GM12874 (cell line): ENCODE measurements at regions not wholly inside any gene's neighbourhood (a gene's known extent, or its start where the extent isn't known, plus 50 kb on each side); places are given as distances from the start of the nearest gene placed in this dataset.

Experiments used
- CTCF ChIP-seq: IDR thresholded peaks from 2 replicates; pipeline ENCODE4 v1.5.1; 2011; ENCODE audit warnings: low read depth, mild to moderate bottlenecking, control low read depth, low read length, moderate library complexity; ENCODE audit not compliant: insufficient read depth

- no peak for TF ChIP-seq CTCF
Measured at GRCh38 chr22:27671413-27671935, 130.1 kb downstream of the MN1 start.

- no peak for TF ChIP-seq CTCF
Measured at GRCh38 chr22:27672721-27673418, 128.7 kb downstream of the MN1 start.

GRCh38 chr22:27673839-27674238 is 127.7 kb downstream of the MN1 start:
- no peak for TF ChIP-seq CTCF

GRCh38 chr22:27674261-27674923 is 127.2 kb downstream of the MN1 start:
- no peak for TF ChIP-seq CTCF

GRCh38 chr22:27676545-27677213 is 124.9 kb downstream of the MN1 start:
- TF ChIP-seq CTCF, result no peak

GRCh38 chr22:27677905-27678458 is 123.6 kb downstream of the MN1 start:
- no peak for TF ChIP-seq CTCF

GRCh38 chr22:27679176-27679575 is 122.4 kb downstream of the MN1 start:
- no peak for TF ChIP-seq CTCF
